C4-2B (cell line): ENCODE measurements at regions not wholly inside any gene's neighbourhood (a gene's known extent, or its start where the extent isn't known, plus 50 kb on each side); places are given as distances from the start of the nearest gene placed in this dataset.

Experiments used
- ZFX ChIP-seq: fragments of 450-650 bp; IDR thresholded peaks from 2 replicates; pipeline ENCODE4 v1.6.1; 2017
- TF ChIP-seq, protein P1 (sequence below): fragments of 450-650 bp; conservative IDR thresholded peaks from 2 replicates; pipeline ENCODE4 v1.5.1; 2017; ENCODE audit warnings: mild to moderate bottlenecking

DNA sequence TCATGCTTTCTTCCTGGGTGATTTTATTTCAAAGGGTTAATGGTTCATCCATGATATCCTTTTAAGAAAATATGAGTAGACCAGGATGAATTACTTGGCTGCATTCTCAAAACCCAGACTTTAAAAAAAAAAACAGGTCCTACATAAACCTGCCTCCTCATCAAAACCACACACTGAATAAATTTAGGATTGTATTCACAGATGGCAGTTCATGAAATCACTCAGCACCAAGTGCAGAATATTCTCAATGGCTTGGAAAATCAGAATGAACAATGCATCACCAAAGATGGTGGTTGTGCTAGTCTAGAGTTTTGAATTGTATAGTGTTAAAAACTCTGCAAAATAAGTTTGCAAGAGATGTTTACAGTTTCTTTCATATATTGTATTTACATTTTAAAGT lies 145.4 kb upstream of the GRAMD2B start:
- TF ChIP-seq, protein P1, sequence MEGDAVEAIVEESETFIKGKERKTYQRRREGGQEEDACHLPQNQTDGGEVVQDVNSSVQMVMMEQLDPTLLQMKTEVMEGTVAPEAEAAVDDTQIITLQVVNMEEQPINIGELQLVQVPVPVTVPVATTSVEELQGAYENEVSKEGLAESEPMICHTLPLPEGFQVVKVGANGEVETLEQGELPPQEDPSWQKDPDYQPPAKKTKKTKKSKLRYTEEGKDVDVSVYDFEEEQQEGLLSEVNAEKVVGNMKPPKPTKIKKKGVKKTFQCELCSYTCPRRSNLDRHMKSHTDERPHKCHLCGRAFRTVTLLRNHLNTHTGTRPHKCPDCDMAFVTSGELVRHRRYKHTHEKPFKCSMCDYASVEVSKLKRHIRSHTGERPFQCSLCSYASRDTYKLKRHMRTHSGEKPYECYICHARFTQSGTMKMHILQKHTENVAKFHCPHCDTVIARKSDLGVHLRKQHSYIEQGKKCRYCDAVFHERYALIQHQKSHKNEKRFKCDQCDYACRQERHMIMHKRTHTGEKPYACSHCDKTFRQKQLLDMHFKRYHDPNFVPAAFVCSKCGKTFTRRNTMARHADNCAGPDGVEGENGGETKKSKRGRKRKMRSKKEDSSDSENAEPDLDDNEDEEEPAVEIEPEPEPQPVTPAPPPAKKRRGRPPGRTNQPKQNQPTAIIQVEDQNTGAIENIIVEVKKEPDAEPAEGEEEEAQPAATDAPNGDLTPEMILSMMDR = no peak
- no peak for TF ChIP-seq ZFX
